NCI-H774 (cell line): ENCODE measurements at regions not wholly inside any gene's neighbourhood (a gene's known extent, or its start where the extent isn't known, plus 50 kb on each side); places are given as distances from the start of the nearest gene placed in this dataset.
"Not testable (repeated sequence)": the region's sequence is repeated elsewhere in the genome, so short reads cannot be mapped to it uniquely, and the experiment has no call there.

Experiments used
- DNase-seq: peaks from one replicate; lab custom pipeline; 2025; lab: John Stamatoyannopoulos, UW

DNA sequence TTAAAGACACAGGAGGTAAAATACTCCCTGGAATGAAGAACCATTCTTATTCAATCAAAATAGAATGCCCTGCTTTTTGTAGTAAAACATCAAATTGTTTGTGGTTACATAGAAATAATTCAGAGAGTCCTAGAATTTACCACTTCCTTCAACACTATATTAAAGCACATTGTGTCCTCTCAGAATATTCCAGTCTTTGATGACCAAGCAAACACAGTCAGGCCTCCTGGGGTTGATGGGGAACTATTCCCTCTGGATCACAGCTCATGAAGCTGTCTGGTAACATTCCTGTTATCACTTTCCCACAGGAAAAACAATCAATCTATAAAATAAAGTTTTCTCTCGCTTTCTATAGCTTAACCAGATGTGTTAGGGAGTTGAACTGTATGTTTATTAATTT, 389.3 kb downstream of the KCNA4 start:
- DNase-seq, result no peak

DNA sequence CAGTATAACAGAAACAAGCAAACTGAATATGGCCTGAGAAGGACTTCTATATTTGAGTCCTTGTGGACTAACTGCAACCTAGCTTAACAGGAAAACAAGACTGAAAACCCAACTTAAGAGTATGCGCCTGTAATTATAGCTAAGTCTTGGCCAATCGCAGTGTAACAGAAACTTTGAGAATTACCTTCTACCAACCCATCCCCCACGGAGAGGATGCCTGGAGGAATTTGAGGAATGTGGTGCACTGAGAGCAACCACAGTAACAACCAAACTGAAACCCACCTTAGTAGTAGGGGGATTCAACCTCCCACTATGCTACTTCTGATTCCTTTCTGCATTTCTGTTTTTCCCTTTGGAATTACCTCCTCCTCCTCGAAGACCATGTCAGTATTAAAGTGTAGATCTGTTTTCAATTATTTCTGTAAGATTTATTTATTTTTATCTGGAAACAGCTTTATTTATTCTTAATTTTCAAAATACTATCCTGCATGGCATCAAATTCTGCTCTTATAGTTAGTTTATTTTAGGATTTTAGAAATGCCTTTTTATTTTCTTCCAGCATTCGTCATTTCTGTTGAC, 393.6 kb downstream of the KCNA4 start:
- no peak for DNase-seq

DNA sequence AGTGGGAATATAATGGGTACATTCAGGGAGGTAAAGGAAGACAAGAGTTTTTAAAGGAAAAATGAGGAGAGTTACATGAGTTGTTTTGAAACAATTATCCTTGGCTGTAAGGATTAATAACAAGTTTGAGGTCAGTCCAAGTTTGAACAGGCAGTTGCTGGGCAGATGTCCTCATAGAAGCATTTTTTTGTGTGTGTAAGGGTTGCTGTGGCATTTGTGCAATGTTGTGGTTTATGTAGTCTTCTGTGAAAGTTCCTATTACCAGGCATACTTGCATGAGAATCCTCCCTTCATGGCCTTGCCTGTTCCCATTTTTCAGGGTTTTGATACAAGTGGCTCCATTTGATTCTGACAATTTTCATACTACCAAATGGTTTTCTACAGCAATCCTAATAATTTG, 400.2 kb downstream of the KCNA4 start:
- DNase-seq, result no peak

- no peak for DNase-seq
Observed at GRCh38 chr11:29612423-29612822, 404.4 kb downstream of the KCNA4 start.

GRCh38 chr11:29606330-29607031, 410.3 kb downstream of the KCNA4 start:
- DNase-seq, result no peak

DNA sequence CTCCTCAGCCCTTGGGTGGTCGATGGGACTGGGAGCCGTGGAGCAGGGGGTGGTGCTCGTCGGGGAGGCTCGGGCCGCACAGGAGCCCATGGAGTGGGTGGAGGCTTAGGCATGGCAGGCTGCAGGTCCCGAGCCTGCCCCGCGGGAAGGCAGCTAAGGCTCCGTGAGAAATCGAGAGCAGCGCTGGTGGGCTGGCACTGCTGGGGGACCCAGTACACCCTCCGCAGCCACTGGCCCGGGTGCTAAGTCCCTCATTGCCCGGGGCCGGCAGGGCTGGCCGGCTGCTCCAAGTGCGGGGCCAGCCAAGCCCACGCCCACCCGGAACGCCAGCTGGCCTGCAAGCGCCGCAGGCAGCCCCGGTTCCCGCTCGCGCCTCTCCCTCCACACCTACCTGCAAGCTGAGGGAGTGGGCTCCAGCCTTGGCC, 416.7 kb downstream of the KCNA4 start:
- not testable (repeated sequence) for DNase-seq

DNA sequence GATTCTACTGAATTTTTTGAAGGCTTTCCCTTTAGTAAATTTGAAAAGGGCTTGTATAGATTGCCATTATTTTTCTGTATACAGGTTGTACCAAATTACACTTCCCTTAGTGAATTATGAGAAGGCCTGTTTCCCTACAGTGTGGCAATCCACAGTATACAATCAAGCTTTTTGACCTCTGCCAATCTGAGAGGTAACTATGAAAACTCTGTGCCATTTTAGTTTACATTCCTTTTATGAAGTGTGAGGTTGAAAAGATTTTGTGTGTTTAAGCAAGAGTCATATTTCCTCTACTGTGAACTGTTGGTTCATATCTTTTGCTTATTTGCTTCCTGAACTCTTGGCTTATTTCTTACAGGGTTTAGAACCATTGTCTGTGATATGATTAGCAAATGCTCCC, 432.5 kb downstream of the KCNA4 start:
- no peak for DNase-seq

- DNase-seq, result no peak
Observed at GRCh38 chr11:29578806-29579205, 438.0 kb downstream of the KCNA4 start.

GRCh38 chr11:29564486-29564885, 452.3 kb downstream of the KCNA4 start:
- no peak for DNase-seq

DNA sequence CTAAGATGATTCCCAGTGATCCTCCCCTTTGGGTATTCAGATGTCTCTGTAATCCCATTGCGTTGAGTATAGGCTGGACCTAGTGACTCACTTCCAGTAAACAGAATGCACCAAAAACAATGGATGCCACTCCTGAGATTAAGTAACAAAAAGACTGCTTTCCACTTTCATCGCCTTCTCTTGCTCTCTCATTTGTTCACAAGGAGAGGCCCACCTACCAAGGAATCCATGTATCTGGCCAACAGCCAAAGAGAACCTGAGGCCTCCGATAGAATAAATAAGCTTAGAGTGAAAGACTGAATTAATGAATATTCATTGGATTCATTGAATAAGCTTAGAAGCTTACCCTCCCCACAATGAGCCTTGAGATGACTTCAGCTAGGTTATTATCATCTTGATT, 454.6 kb downstream of the KCNA4 start:
- no peak for DNase-seq

- no peak for DNase-seq
Observed at GRCh38 chr11:29553990-29554389, 462.8 kb downstream of the KCNA4 start.

DNA sequence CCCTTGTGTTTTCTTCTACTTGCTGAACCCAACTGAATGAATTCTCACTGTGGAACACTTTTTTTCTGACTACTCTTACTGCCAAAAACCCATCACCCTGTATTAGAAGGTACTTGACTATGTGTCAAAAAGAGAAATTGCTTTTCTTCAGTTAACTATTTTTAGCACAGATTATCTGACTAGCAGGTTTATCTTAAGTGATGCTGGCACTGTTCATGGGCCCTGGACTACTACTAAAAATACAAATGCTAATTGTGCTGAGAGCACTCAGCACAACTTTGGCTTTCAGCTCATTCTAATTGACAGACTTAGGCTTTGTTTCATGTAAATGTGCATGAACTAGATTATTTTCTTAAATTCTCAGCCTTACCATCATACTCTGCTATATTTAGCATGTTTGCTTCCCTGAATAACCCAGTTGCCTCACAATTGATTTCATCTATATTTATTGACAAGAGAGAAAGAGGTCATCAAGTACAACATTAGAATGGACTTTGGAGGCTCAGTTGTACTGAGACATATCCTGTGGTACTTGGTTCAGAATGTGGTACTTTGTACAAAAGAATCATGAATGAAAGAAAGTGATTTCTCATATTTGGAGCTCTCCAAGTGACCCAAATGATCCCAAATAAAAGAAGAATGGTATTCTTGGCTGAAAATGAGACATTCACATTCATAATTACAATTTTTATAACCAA, 478.3 kb downstream of the KCNA4 start:
- no peak for DNase-seq

- DNase-seq, result no peak
Observed at GRCh38 chr11:29534836-29535235, 482.0 kb downstream of the KCNA4 start.

DNA sequence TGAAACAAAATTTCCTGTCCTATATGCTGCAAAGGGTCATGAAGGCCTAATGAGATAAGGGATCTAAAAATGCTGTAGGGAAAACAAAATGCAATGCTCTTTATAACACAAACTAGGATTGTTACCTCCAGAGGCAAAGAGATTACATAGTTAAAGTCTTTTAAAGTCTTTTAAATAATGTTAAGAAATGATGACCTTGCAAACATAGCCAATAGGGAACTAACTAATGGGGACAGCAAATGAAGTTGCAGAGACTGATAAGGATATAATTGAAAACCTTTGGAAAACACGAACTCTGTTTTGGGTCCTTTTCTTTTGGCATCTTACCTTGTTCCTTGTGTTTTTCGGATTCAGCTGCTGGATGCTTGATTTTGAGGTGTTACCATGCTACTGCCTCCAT, 485.9 kb downstream of the KCNA4 start:
- DNase-seq, result no peak

DNA sequence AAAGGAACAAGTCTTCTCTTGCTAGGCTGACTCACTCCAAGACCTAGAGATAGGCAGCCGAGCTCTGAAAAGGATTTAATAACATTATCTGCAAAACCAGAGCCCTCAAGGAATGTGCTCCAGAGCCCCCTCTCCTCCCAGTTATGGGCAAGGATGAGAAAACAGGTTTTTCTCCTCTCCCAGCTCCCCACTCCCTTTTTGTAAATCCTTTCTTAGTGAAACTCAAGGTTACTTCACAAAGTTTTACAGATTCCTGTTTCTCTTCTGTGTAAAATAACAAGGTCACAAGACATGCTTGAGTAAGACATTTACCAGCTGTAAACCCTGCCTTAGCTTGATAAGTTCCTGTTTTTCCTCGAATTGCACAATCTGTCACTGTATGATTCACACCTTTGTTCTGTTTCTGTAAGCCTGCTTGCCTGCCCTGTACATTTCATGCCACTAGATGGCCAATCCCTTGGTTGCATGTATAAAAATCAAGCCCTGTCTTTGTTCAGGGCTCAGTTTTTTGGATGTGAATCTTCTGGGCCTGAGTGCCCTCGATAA, 489.4 kb downstream of the KCNA4 start:
- no peak for DNase-seq

- DNase-seq, result no peak
Observed at GRCh38 chr11:29518389-29519174, 498.2 kb downstream of the KCNA4 start.

DNA sequence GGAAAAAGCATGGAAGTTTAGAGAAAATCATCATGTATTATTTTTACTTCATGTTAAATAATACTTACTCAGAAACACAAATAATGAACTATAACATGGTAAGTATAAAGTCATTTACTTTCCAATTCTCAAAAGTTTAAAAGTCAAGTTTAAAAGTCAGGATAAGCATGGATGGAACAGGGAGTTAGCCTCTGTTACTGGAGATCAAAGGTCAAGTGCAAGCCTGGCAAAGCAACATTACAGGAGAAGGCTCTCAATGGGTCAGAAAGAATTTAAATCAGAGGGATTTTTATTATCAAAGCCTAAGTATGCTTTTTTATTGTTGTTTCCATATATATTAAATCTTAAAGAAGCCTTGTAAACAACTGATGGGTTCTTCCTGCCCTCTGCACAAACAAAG, 505.4 kb downstream of the KCNA4 start:
- DNase-seq, result no peak

GRCh38 chr11:29507376-29507775, 509.5 kb downstream of the KCNA4 start:
- no peak for DNase-seq

GRCh38 chr11:29495676-29496075, 521.2 kb downstream of the KCNA4 start:
- DNase-seq, result no peak

DNA sequence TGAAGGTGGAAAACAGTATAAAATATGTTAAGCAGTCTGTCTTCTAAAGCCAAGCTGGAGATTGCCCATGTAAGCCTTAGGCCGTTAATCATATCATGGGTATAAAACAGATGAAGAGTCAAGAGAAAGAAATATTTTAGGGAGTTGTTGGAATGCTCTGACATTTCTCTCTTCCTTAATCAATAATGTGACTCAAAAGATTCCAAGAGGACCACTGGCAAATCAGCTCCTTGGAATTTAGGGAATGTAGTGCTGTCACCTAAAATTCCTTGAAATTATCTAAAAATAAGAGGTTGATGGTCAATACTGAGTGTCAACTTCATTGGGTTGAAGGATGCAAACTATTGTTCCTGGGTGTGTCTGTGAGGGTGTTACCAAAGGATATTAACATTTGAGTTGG, 525.9 kb downstream of the KCNA4 start:
- no peak for DNase-seq

- no peak for DNase-seq
Observed at GRCh38 chr11:29486301-29486700, 530.5 kb downstream of the KCNA4 start.

- no peak for DNase-seq
Observed at GRCh38 chr11:29485641-29486040, 531.2 kb downstream of the KCNA4 start.
